Chondrocyte (in vitro differentiated cells): ENCODE measurements at regions not wholly inside any gene's neighbourhood (a gene's known extent, or its start where the extent isn't known, plus 50 kb on each side); places are given as distances from the start of the nearest gene placed in this dataset.

Source experiments
- DNase-seq: peaks from one replicate; pipeline ENCODE4 v3.0.0; 2021; ENCODE audit warnings: mixed read lengths, low spot score
- H3K27ac Mint-ChIP-seq: one replicate; pipeline ENCODE4 v1.8.0; 2021; ENCODE audit warnings: mild to moderate bottlenecking, moderate library complexity, mixed read lengths; ENCODE audit not compliant: unreplicated experiment
- H3K27me3 Mint-ChIP-seq: 2 replicates; pipeline ENCODE4 v1.8.0; 2021; ENCODE audit warnings: low read depth, mixed read lengths
- H3K36me3 Mint-ChIP-seq: 2 replicates; pipeline ENCODE4 v1.8.0; 2021; ENCODE audit warnings: low read depth, mixed read lengths
- H3K4me1 Mint-ChIP-seq: 2 replicates; pipeline ENCODE4 v1.8.0; 2021; ENCODE audit warnings: low read depth, mild to moderate bottlenecking, mixed read lengths
- H3K4me3 Mint-ChIP-seq: one replicate; pipeline ENCODE4 v1.8.0; 2021; ENCODE audit warnings: mild to moderate bottlenecking, moderate library complexity, mixed read lengths; ENCODE audit not compliant: unreplicated experiment
- H3K9me3 Mint-ChIP-seq: 2 replicates; pipeline ENCODE4 v1.8.0; 2021; ENCODE audit warnings: low read depth, mixed read lengths
- CTCF ChIP-seq: fragments of 200-600 bp; sonication (generic); IDR thresholded peaks from 2 replicates; pipeline ENCODE4 v1.5.0; 2021; ENCODE audit warnings: antibody characterized with exemption, mild to moderate bottlenecking, moderate library complexity

- no peak for TF ChIP-seq CTCF
These were observed 104.6 kb upstream of the HSD17B12 start for GRCh38 chr11:43575913-43576310.

GRCh38 chr11:43576320-43576802 is 104.2 kb upstream of the HSD17B12 start:
- peaks cover 4% of the 10 kb centered on the region for H3K36me3 Mint-ChIP-seq
- no peak overlapping the region for H3K27ac Mint-ChIP-seq
- no peak for TF ChIP-seq CTCF
- no peak for DNase-seq
- peaks cover 50% of the 10 kb centered on the region for H3K4me1 Mint-ChIP-seq
- peaks cover 82% of the 10 kb centered on the region for H3K27me3 Mint-ChIP-seq
- no peaks in the 10 kb centered on the region for H3K9me3 Mint-ChIP-seq
- H3K4me3 Mint-ChIP-seq: peak overlapping the region; percentile 73

More at GRCh38 chr11:43575913-43576310, 104.6 kb upstream of the HSD17B12 start:
- peak overlapping the region; percentile 73 for H3K4me3 Mint-ChIP-seq
- no peak for DNase-seq
- peaks cover 4% of the 10 kb centered on the region for H3K36me3 Mint-ChIP-seq
- H3K27ac Mint-ChIP-seq: no peak overlapping the region
- peaks cover 47% of the 10 kb centered on the region for H3K4me1 Mint-ChIP-seq
- no peaks in the 10 kb centered on the region for H3K9me3 Mint-ChIP-seq
- H3K27me3 Mint-ChIP-seq: peaks cover 82% of the 10 kb centered on the region

GRCh38 chr11:43576803-43577521 is 103.6 kb upstream of the HSD17B12 start:
- Mint-ChIP-seq H3K9me3 (no peaks in the 10 kb centered on the region), H3K4me3 (peak overlapping the region; percentile 73), H3K27ac (peak overlapping the region; percentile 50), H3K27me3 (peaks cover 82% of the 10 kb centered on the region), H3K36me3 (peaks cover 4% of the 10 kb centered on the region), H3K4me1 (peaks cover 56% of the 10 kb centered on the region)
- no peak for DNase-seq
- TF ChIP-seq CTCF: peak; percentile 70

- Mint-ChIP-seq H3K27me3 (peaks cover 84% of the 10 kb centered on the region), H3K4me1 (peaks cover 57% of the 10 kb centered on the region), H3K36me3 (peaks cover 4% of the 10 kb centered on the region), H3K4me3 (no peak overlapping the region), H3K27ac (no peak overlapping the region), H3K9me3 (no peaks in the 10 kb centered on the region)
- no peak for DNase-seq
- no peak for TF ChIP-seq CTCF
These were observed 102.8 kb upstream of the HSD17B12 start for GRCh38 chr11:43577566-43578264.

- TF ChIP-seq CTCF: no peak
- Mint-ChIP-seq H3K27ac (no peak overlapping the region), H3K27me3 (peaks cover 82% of the 10 kb centered on the region), H3K4me3 (peak overlapping the region; percentile 72), H3K9me3 (no peaks in the 10 kb centered on the region), H3K36me3 (peaks cover 4% of the 10 kb centered on the region), H3K4me1 (peaks cover 57% of the 10 kb centered on the region)
- no peak for DNase-seq
These were observed 102.0 kb upstream of the HSD17B12 start for GRCh38 chr11:43578346-43579170.
